ENCODE measurements at regions not wholly inside any gene's neighbourhood (a gene's known extent, or its start where the extent isn't known, plus 50 kb on each side); places are given as distances from the start of the nearest gene placed in this dataset.

DNA sequence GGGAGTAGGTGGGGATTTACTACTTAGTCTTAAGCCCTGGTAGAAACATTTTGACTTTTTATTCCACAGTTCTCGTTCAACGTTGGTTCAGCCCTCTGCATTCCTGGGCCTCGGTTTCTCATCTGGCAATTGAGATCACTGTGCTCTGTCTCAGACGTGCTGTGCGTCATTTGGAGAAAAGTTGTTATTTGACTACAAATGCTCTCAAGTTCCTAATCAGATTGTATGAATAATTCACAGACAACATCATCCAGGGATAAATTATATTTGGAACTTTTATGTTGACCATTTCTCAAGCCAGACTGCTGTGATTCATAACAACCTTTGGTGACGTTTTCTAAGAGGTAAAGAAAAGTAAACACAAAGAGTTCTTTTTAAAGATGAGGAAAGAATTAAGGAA is 69.2 kb downstream of the BLID start:
- TF ChIP-seq, protein P1, sequence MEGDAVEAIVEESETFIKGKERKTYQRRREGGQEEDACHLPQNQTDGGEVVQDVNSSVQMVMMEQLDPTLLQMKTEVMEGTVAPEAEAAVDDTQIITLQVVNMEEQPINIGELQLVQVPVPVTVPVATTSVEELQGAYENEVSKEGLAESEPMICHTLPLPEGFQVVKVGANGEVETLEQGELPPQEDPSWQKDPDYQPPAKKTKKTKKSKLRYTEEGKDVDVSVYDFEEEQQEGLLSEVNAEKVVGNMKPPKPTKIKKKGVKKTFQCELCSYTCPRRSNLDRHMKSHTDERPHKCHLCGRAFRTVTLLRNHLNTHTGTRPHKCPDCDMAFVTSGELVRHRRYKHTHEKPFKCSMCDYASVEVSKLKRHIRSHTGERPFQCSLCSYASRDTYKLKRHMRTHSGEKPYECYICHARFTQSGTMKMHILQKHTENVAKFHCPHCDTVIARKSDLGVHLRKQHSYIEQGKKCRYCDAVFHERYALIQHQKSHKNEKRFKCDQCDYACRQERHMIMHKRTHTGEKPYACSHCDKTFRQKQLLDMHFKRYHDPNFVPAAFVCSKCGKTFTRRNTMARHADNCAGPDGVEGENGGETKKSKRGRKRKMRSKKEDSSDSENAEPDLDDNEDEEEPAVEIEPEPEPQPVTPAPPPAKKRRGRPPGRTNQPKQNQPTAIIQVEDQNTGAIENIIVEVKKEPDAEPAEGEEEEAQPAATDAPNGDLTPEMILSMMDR (IDR thresholded peaks at IDR 0.05) = no peak
- no peak for TF ChIP-seq POLR2A (IDR thresholded peaks at IDR 0.05)
- TF ChIP-seq POLR2AphosphoS5 (IDR thresholded peaks at IDR 0.05) = no peak
